ENCODE measurements at regions not wholly inside any gene's neighbourhood (a gene's known extent, or its start where the extent isn't known, plus 50 kb on each side); places are given as distances from the start of the nearest gene placed in this dataset.
A peak's percentile ranks its signal among the peaks of the same experiment; 100 is the strongest.

DNA sequence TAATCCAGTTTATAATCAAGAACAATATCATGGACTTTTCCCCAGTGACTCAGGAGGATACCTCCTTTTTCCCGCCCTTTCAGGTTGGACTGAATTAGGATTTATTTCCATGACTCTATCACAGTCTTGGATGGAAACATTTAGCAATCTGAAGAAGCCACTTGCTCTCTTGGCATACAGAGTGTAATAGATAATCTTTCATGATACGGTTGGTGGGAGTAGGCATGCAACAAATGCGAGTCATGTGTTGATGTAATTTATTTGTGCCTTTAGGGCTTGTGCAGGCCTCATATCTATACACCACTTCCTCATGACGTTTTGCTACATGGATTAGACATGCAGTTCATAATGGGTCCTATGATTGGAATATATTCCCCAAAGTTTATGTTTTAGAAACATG lies 54.2 kb upstream of the MCTP2 start:
- DNase-seq (ENCODE audit: low read depth) (peak; percentile 9), FAIRE-seq (no peak)
- H3K4me3 Mint-ChIP-seq (ENCODE audit: unreplicated experiment) = no peak overlapping the region
- H3K36me3 ChIP-seq (ENCODE audit: insufficient read depth, low read length) = no peaks in the 10 kb centered on the region
- H3K36me3 Mint-ChIP-seq (ENCODE audit: low read depth, unreplicated experiment) = no peaks in the 10 kb centered on the region
- no peak overlapping the region for H3K27ac Mint-ChIP-seq (ENCODE audit: unreplicated experiment)
- H3K4me1 ChIP-seq (ENCODE audit: insufficient read depth, low read length) = no peaks in the 10 kb centered on the region
- H3K79me2 ChIP-seq (ENCODE audit: insufficient read depth, low read length) = no peaks in the 10 kb centered on the region
- no peaks in the 10 kb centered on the region for H3K27me3 Mint-ChIP-seq (ENCODE audit: low read depth, unreplicated experiment)
- peaks cover 2% of the 10 kb centered on the region for H3K27me3 ChIP-seq (ENCODE audit: insufficient read depth, low read length)
- peaks cover 3% of the 10 kb centered on the region for H3K9me3 Mint-ChIP-seq (ENCODE audit: unreplicated experiment)
- no peak overlapping the region for H2AFZ ChIP-seq (ENCODE audit: low read depth, low read length)
- H3K4me2 ChIP-seq (ENCODE audit: low read length) = no peak overlapping the region
- H3K9ac ChIP-seq (ENCODE audit: low read length) = no peak overlapping the region
- H3K27ac ChIP-seq (ENCODE audit: low read depth, low read length) = no peak overlapping the region
- no peaks in the 10 kb centered on the region for H3K9me3 ChIP-seq (ENCODE audit: insufficient read depth, low read depth, low read length)
- no peaks in the 10 kb centered on the region for H4K20me1 ChIP-seq (ENCODE audit: insufficient read depth, low read length)
- H3K4me3 ChIP-seq (ENCODE audit: insufficient read depth, low read depth, low read length) = no peak overlapping the region
- peaks cover 2% of the 10 kb centered on the region for H3K4me1 Mint-ChIP-seq (ENCODE audit: low read depth, unreplicated experiment)
- TF ChIP-seq EZH2 (IDR thresholded peaks at IDR 0.05; ENCODE audit: insufficient read depth, low read length) = no peak
- TF ChIP-seq, protein P1, sequence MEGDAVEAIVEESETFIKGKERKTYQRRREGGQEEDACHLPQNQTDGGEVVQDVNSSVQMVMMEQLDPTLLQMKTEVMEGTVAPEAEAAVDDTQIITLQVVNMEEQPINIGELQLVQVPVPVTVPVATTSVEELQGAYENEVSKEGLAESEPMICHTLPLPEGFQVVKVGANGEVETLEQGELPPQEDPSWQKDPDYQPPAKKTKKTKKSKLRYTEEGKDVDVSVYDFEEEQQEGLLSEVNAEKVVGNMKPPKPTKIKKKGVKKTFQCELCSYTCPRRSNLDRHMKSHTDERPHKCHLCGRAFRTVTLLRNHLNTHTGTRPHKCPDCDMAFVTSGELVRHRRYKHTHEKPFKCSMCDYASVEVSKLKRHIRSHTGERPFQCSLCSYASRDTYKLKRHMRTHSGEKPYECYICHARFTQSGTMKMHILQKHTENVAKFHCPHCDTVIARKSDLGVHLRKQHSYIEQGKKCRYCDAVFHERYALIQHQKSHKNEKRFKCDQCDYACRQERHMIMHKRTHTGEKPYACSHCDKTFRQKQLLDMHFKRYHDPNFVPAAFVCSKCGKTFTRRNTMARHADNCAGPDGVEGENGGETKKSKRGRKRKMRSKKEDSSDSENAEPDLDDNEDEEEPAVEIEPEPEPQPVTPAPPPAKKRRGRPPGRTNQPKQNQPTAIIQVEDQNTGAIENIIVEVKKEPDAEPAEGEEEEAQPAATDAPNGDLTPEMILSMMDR (IDR thresholded peaks at IDR 0.05; ENCODE audit: insufficient read depth, low read depth, low read length) = no peak

DNA sequence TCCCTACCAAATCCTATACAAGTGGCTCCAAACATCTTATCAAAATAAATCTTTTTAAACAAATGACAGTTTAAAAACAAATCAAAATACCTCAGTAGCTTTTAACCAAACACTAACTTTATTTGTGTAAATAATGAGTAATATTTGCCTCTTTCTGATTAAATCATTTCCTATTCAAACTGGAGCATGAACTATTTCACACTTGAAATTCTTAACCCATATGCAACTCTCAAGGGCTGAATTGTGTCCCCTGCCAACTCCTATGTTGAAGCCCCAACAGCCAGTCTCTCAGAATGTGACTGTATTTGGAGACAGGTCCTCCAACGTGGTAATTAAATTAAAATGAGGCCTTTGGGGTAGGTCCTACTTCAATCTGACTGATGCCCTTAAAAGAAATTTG lies 55.9 kb upstream of the MCTP2 start:
- no peaks in the 10 kb centered on the region for H3K36me3 ChIP-seq (ENCODE audit: insufficient read depth, low read length)
- no peak overlapping the region for H2AFZ ChIP-seq (ENCODE audit: low read depth, low read length)
- no peaks in the 10 kb centered on the region for H3K27me3 Mint-ChIP-seq (ENCODE audit: low read depth, unreplicated experiment)
- peaks cover 3% of the 10 kb centered on the region for H3K9me3 Mint-ChIP-seq (ENCODE audit: unreplicated experiment)
- H3K36me3 Mint-ChIP-seq (ENCODE audit: low read depth, unreplicated experiment) = no peaks in the 10 kb centered on the region
- FAIRE-seq = no peak
- no peak overlapping the region for H3K4me2 ChIP-seq (ENCODE audit: low read length)
- H3K9me3 ChIP-seq (ENCODE audit: insufficient read depth, low read depth, low read length) = no peaks in the 10 kb centered on the region
- H3K4me3 ChIP-seq (ENCODE audit: insufficient read depth, low read depth, low read length) = no peak overlapping the region
- H3K4me1 ChIP-seq (ENCODE audit: insufficient read depth, low read length) = no peaks in the 10 kb centered on the region
- H3K79me2 ChIP-seq (ENCODE audit: insufficient read depth, low read length) = no peaks in the 10 kb centered on the region
- H4K20me1 ChIP-seq (ENCODE audit: insufficient read depth, low read length) = no peaks in the 10 kb centered on the region
- H3K4me3 Mint-ChIP-seq (ENCODE audit: unreplicated experiment) = no peak overlapping the region
- H3K9ac ChIP-seq (ENCODE audit: low read length) = no peak overlapping the region
- H3K27me3 ChIP-seq (ENCODE audit: insufficient read depth, low read length) = peaks cover 2% of the 10 kb centered on the region
- DNase-seq (ENCODE audit: low read depth) = no peak
- peaks cover 2% of the 10 kb centered on the region for H3K4me1 Mint-ChIP-seq (ENCODE audit: low read depth, unreplicated experiment)
- no peak overlapping the region for H3K27ac Mint-ChIP-seq (ENCODE audit: unreplicated experiment)
- no peak for TF ChIP-seq EZH2 (IDR thresholded peaks at IDR 0.05; ENCODE audit: insufficient read depth, low read length)
- TF ChIP-seq, protein P1 (IDR thresholded peaks at IDR 0.05; ENCODE audit: insufficient read depth, low read depth, low read length) = no peak
- H3K27ac ChIP-seq (ENCODE audit: low read depth, low read length) = no peak overlapping the region

DNA sequence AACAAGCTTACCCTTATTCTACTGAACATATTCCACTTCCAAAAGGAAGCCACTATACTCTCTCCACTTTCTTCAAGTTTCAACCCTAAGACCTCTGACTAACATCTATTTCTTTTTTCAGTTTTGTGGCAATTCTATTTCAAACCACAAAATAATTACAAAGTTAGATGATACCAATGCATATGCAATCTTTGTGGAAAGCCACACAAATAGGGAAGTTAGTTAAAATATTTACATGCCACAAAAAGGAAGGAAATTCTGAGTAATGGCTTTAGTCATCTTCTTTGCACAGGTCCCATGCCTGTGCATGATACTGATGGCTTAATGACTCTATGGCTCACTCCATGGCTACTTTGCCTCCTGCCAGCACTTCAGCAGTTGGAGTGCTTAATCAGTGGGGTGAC lies 57.0 kb upstream of the MCTP2 start:
- Mint-ChIP-seq H3K4me1 (ENCODE audit: low read depth, unreplicated experiment) (peaks cover 2% of the 10 kb centered on the region), H3K4me3 (ENCODE audit: unreplicated experiment) (no peak overlapping the region), H3K27me3 (ENCODE audit: low read depth, unreplicated experiment) (no peaks in the 10 kb centered on the region), H3K27ac (ENCODE audit: unreplicated experiment) (no peak overlapping the region), H3K9me3 (ENCODE audit: unreplicated experiment) (peaks cover 3% of the 10 kb centered on the region), H3K36me3 (ENCODE audit: low read depth, unreplicated experiment) (no peaks in the 10 kb centered on the region)
- Histone ChIP-seq H3K4me3 (ENCODE audit: insufficient read depth, low read depth, low read length) (no peak overlapping the region), H2AFZ (ENCODE audit: low read depth, low read length) (no peak overlapping the region), H4K20me1 (ENCODE audit: insufficient read depth, low read length) (no peaks in the 10 kb centered on the region), H3K9me3 (ENCODE audit: insufficient read depth, low read depth, low read length) (no peaks in the 10 kb centered on the region), H3K27me3 (ENCODE audit: insufficient read depth, low read length) (peaks cover 2% of the 10 kb centered on the region), H3K9ac (ENCODE audit: low read length) (no peak overlapping the region), H3K4me1 (ENCODE audit: insufficient read depth, low read length) (no peaks in the 10 kb centered on the region), H3K79me2 (ENCODE audit: insufficient read depth, low read length) (no peaks in the 10 kb centered on the region), H3K27ac (ENCODE audit: low read depth, low read length) (no peak overlapping the region), H3K36me3 (ENCODE audit: insufficient read depth, low read length) (no peaks in the 10 kb centered on the region), H3K4me2 (ENCODE audit: low read length) (no peak overlapping the region)
- no peak for FAIRE-seq
- no peak for TF ChIP-seq EZH2 (IDR thresholded peaks at IDR 0.05; ENCODE audit: insufficient read depth, low read length)
- TF ChIP-seq, protein P1 (IDR thresholded peaks at IDR 0.05; ENCODE audit: insufficient read depth, low read depth, low read length) = no peak
- DNase-seq (ENCODE audit: low read depth) = peak; percentile 57
